Mucosa of descending colon (tissue), 3 donors: ENCODE measurements at regions not wholly inside any gene's neighbourhood (a gene's known extent, or its start where the extent isn't known, plus 50 kb on each side); places are given as distances from the start of the nearest gene placed in this dataset.

Source experiments
- ATAC-seq: fragments of 200-7000 bp; cut with Tn5 transposase; one replicate; pipeline ENCODE4 v1.9.1; 2020; ENCODE audit warnings: mild to moderate bottlenecking, moderate library complexity
- DNase-seq, 3 donors: peaks; one replicate each; pipeline ENCODE4 v3.0.0-alpha.2; 2020
- H3K36me3 ChIP-seq: fragments of 200-600 bp; one replicate; pipeline ENCODE4 v1.8.0; 2021; ENCODE audit warnings: low read depth, mild to moderate bottlenecking
- H3K4me1 ChIP-seq: fragments of 200-600 bp; one replicate; pipeline ENCODE4 v1.8.0; 2021; ENCODE audit warnings: low read depth, mild to moderate bottlenecking
- H3K4me3 ChIP-seq: fragments of 200-600 bp; one replicate; pipeline ENCODE4 v1.8.0; 2021; ENCODE audit warnings: mild to moderate bottlenecking
- H3K9me3 ChIP-seq: fragments of 200-600 bp; one replicate; pipeline ENCODE4 v1.8.0; 2021; ENCODE audit warnings: mild to moderate bottlenecking
- CTCF ChIP-seq: fragments of 200-600 bp; IDR thresholded peaks from one replicate; pipeline ENCODE4 v1.8.0; 2022; ENCODE audit warnings: antibody characterized with exemption, mild to moderate bottlenecking
- intact Hi-C, 2 donors: fragments of 100-400 bp; cut with DNase I in 1 of 2; cut with micrococcal nuclease in 1 of 2; formaldehyde crosslinking; loops; one replicate each; pipeline versions ENCODE4 v1.11.0 to v1.11.1; 2022; cut with DNase I, micrococcal nuclease
- donor health status: DM: no; HTN: no; CAD: no; lungs with moderate emphysema.
- donor health status: DM: no; HTN: no; CAD: no.
- donor health status: DM: no; HTN: yes; CAD: no.

GRCh38 chrX:20623448-20623847, 356.7 kb upstream of the RPS6KA3 start:
- ATAC-seq (no peak), DNase-seq (no peak)
- no peaks in the 10 kb centered on the region for H3K9me3 ChIP-seq
- H3K36me3 ChIP-seq, result no peaks in the 10 kb centered on the region
- TF ChIP-seq CTCF, result no peak
- H3K4me3 ChIP-seq, result no peak overlapping the region
- intact Hi-C loops, result no loop called here
- no peaks in the 10 kb centered on the region for H3K4me1 ChIP-seq

- H3K4me1 ChIP-seq, result no peaks in the 10 kb centered on the region
- no peaks in the 10 kb centered on the region for H3K36me3 ChIP-seq
- no peaks in the 10 kb centered on the region for H3K9me3 ChIP-seq
- DNase-seq (no peak), ATAC-seq (no peak)
- H3K4me3 ChIP-seq, result no peak overlapping the region
- TF ChIP-seq CTCF, result no peak
- intact Hi-C loops, result no loop called here
Observed at GRCh38 chrX:20620306-20620705, 353.6 kb upstream of the RPS6KA3 start.

- intact Hi-C loops, result no loop called here
- DNase-seq, result no peak
- no peak for TF ChIP-seq CTCF
- H3K36me3 ChIP-seq, result no peaks in the 10 kb centered on the region
- no peaks in the 10 kb centered on the region for H3K9me3 ChIP-seq
- ATAC-seq, result no peak
- no peak overlapping the region for H3K4me3 ChIP-seq
- H3K4me1 ChIP-seq, result no peaks in the 10 kb centered on the region
Observed at GRCh38 chrX:20609916-20610415, 343.3 kb upstream of the RPS6KA3 start.

GRCh38 chrX:20606831-20607230, 340.1 kb upstream of the RPS6KA3 start:
- DNase-seq (no peak), ATAC-seq (no peak)
- H3K9me3 ChIP-seq, result no peaks in the 10 kb centered on the region
- H3K36me3 ChIP-seq, result no peaks in the 10 kb centered on the region
- intact Hi-C loops, result no loop called here
- no peak overlapping the region for H3K4me3 ChIP-seq
- H3K4me1 ChIP-seq, result no peaks in the 10 kb centered on the region
- no peak for TF ChIP-seq CTCF

- TF ChIP-seq CTCF, result no peak
- DNase-seq, result no peak
- H3K36me3 ChIP-seq, result no peaks in the 10 kb centered on the region
- no peak for ATAC-seq
- intact Hi-C loops, result no loop called here
- no peak overlapping the region for H3K4me3 ChIP-seq
- no peaks in the 10 kb centered on the region for H3K9me3 ChIP-seq
- no peaks in the 10 kb centered on the region for H3K4me1 ChIP-seq
Observed at GRCh38 chrX:20596856-20597255, 330.1 kb upstream of the RPS6KA3 start.

GRCh38 chrX:20595928-20596575, 329.3 kb upstream of the RPS6KA3 start:
- Histone ChIP-seq H3K36me3 (no peaks in the 10 kb centered on the region), H3K9me3 (no peaks in the 10 kb centered on the region), H3K4me3 (no peak overlapping the region), H3K4me1 (no peaks in the 10 kb centered on the region)
- TF ChIP-seq CTCF, result no peak
- ATAC-seq (no peak), DNase-seq (no peak)
- intact Hi-C loops, result no loop called here
